ENCODE measurements at regions not wholly inside any gene's neighbourhood (a gene's known extent, or its start where the extent isn't known, plus 50 kb on each side); places are given as distances from the start of the nearest gene placed in this dataset.
"Not testable (repeated sequence)": the region's sequence is repeated elsewhere in the genome, so short reads cannot be mapped to it uniquely, and the experiment has no call there.

DNA sequence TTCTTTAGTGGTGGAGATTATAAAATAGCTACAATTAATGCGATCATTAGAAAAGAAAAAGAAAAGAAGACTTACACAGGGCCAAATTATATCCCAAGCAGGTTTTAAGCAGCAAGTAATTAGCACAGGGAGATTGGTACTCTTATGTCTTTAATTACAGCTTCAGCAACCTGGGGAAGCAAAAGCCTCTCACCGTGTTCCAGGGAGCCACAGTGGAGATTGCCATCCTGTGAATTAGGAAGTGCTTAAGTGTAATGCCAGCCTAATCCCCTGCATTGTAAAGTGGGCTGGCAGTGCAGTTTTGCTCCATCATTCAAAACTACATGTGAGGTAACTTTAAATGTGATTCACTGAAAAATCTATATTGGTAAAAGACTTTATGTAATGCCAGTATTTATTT is 533.5 kb upstream of the COBL start:
- H3K27ac ChIP-seq (replicated peaks in 1 of 4), result no peak overlapping the region
- H3K4me3 ChIP-seq, result no peak overlapping the region
- WGBS, result 66% methylated on average over 2 of the region's 2 CpGs
- no peaks in the 10 kb centered on the region for H3K36me3 ChIP-seq
- TF ChIP-seq POLR2A (IDR thresholded peaks at IDR 0.05; ENCODE audit: low read depth) (no peak), POLR2AphosphoS5 (IDR thresholded peaks at IDR 0.05) (no peak), EP300 (IDR thresholded peaks at IDR 0.05) (no peak)
- TF ChIP-seq, protein P1, sequence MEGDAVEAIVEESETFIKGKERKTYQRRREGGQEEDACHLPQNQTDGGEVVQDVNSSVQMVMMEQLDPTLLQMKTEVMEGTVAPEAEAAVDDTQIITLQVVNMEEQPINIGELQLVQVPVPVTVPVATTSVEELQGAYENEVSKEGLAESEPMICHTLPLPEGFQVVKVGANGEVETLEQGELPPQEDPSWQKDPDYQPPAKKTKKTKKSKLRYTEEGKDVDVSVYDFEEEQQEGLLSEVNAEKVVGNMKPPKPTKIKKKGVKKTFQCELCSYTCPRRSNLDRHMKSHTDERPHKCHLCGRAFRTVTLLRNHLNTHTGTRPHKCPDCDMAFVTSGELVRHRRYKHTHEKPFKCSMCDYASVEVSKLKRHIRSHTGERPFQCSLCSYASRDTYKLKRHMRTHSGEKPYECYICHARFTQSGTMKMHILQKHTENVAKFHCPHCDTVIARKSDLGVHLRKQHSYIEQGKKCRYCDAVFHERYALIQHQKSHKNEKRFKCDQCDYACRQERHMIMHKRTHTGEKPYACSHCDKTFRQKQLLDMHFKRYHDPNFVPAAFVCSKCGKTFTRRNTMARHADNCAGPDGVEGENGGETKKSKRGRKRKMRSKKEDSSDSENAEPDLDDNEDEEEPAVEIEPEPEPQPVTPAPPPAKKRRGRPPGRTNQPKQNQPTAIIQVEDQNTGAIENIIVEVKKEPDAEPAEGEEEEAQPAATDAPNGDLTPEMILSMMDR (IDR thresholded peaks at IDR 0.05), result no peak
- no peak for DNase-seq (ENCODE audit: extremely low spot score)
- peaks cover 0 to 8% (median 0%) of the 10 kb centered on the region in 4 donors for H3K9me3 ChIP-seq
- intact Hi-C loops (cut with DNase I), result no loop called here
- no peaks in the 10 kb centered on the region for H3K4me1 ChIP-seq
- H3K27me3 ChIP-seq, result no peaks in the 10 kb centered on the region

DNA sequence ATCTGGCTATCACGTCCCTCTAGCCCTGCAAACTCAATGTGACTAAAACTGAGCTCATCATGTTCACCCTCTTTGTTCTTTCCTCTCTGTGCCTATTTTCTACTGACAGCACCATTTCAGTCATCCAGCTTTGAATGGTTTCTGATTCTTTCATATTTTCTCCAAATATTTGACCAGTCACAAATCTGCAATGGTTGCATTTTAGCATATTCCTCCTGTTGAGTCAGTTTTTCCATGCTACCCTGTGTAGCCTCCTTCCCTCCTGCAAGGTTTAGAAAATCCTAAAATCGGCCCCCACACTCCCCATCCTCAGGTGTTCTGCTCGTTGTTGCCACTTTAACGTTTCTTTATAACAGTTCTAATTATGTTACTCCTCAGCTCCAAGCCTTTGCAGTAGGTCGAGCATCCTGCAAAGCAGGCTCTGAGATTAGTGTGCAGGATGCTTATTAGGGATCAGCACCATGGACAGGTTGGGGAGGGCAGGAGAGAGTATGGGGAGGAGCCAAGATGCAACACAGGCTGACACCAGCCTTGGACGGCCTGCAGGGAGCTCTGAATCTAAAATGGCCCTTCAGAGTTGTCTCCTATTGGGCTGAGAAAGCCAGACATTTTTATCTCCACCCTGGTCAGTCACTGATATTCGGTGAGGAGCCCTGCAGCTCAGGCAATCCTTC is 531.0 kb upstream of the COBL start:
- DNase-seq (ENCODE audit: extremely low spot score), result no peak
- WGBS, result 49% methylated on average over 6 of the region's 7 CpGs
- intact Hi-C loops (cut with DNase I), result no loop called here
- Histone ChIP-seq H3K4me3 (no peak overlapping the region), H3K27me3 (no peaks in the 10 kb centered on the region), H3K9me3 (no peaks in the 10 kb centered on the region), H3K36me3 (no peaks in the 10 kb centered on the region), H3K4me1 (no peaks in the 10 kb centered on the region), H3K27ac (replicated peaks in 1 of 4) (no peak overlapping the region)
- no peak for TF ChIP-seq POLR2A (IDR thresholded peaks at IDR 0.05; ENCODE audit: low read depth)
- TF ChIP-seq, protein P1 (IDR thresholded peaks at IDR 0.05), result no peak
- TF ChIP-seq EP300 (IDR thresholded peaks at IDR 0.05), result no peak
- no peak for TF ChIP-seq POLR2AphosphoS5 (IDR thresholded peaks at IDR 0.05)

DNA sequence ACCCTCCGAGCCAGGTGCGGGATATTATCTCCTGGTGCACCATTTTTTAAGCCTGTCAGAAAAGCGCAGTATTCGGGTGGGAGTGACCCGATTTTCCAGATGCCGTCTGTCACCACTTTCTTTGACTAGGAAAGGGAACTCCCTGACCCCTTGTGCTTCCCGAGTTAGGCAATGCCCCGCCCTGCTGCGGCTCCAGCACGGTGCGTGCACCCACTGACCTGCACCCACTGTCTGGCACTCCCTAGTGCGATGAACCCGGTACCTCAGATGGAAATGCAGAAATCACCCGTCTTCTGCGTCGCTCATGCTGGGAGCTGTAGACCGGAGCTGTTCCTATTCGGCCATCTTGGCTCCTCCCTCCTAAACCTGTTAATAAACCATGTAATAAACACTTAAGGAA is 522.5 kb upstream of the COBL start:
- H3K9me3 ChIP-seq; H3K27ac ChIP-seq (replicated peaks in 1 of 4); H3K4me3 ChIP-seq; DNase-seq (ENCODE audit: extremely low spot score); intact Hi-C loops (cut with DNase I); H3K4me1 ChIP-seq; H3K36me3 ChIP-seq; H3K27me3 ChIP-seq: not testable (repeated sequence)
- WGBS, result 92% methylated on average over 18 of the region's 18 CpGs

DNA sequence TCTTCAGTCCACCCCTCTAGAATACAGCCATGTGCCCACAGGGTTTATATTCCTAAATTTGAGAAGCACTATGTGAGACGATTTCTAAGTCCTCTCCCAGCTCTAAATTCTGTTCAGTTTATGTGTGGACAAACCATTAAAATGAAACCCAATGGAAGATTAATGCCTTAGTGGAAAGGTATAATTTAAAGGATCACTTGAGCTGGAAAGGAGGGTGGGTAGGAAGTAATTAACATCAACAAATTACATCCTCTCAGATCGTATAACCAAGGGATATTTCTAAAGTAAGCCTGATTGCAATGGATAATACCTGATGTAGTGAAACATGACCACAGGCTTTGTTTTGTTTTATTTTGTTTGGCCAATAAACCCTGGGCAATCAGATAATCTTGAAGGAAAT is 511.0 kb upstream of the COBL start:
- Histone ChIP-seq H3K9me3 (peaks cover 0 to 18% (median 4%) of the 10 kb centered on the region in 4 donors), H3K4me3 (no peak overlapping the region), H3K27ac (replicated peaks in 1 of 4) (no peak overlapping the region), H3K36me3 (no peaks in the 10 kb centered on the region), H3K4me1 (no peaks in the 10 kb centered on the region), H3K27me3 (no peaks in the 10 kb centered on the region)
- TF ChIP-seq EP300 (IDR thresholded peaks at IDR 0.05), result no peak
- TF ChIP-seq, protein P1 (IDR thresholded peaks at IDR 0.05), result no peak
- no peak for TF ChIP-seq POLR2A (IDR thresholded peaks at IDR 0.05; ENCODE audit: low read depth)
- TF ChIP-seq POLR2AphosphoS5 (IDR thresholded peaks at IDR 0.05), result no peak
- 63% methylated on average over 2 of the region's 2 CpGs for WGBS
- intact Hi-C loops (cut with DNase I), result no loop called here
- DNase-seq (ENCODE audit: extremely low spot score), result no peak

DNA sequence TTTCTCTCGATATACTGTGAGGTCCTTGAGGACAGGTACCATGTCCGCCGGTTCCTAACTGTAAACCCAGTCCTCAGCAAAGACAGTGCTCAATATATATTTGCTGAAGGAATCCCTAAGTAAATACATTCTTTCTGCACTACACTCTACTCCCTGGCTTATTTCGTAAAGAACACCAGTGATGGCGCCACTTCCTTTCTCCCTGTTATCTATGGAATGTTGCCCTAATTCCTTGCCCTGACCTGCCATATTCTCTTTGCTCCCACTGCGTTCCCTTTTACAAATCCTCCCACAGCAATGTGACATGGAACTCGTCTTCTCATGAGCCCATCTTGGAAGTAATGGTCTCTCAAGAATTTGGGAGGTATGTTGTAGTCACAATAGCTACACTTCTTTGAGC is 507.4 kb upstream of the COBL start:
- Histone ChIP-seq H3K4me1 (no peaks in the 10 kb centered on the region), H3K27me3 (no peaks in the 10 kb centered on the region), H3K4me3 (no peak overlapping the region), H3K27ac (replicated peaks in 1 of 4) (no peak overlapping the region), H3K9me3 (peaks cover 0 to 6% (median 2%) of the 10 kb centered on the region in 4 donors), H3K36me3 (no peaks in the 10 kb centered on the region)
- 81% methylated on average over 7 of the region's 7 CpGs for WGBS
- intact Hi-C loops (cut with DNase I), result no loop called here
- TF ChIP-seq, protein P1 (IDR thresholded peaks at IDR 0.05), result no peak
- TF ChIP-seq EP300 (IDR thresholded peaks at IDR 0.05), result no peak
- TF ChIP-seq POLR2AphosphoS5 (IDR thresholded peaks at IDR 0.05), result no peak
- TF ChIP-seq POLR2A (IDR thresholded peaks at IDR 0.05; ENCODE audit: low read depth), result no peak
- no peak for DNase-seq (ENCODE audit: extremely low spot score)
